Neural progenitor cell (in vitro differentiated cells): ENCODE measurements at regions not wholly inside any gene's neighbourhood (a gene's known extent, or its start where the extent isn't known, plus 50 kb on each side); places are given as distances from the start of the nearest gene placed in this dataset.

Experiments
- DNase-seq: peaks from one replicate; pipeline ENCODE4 v3.0.0-alpha.2; 2016; ENCODE audit warnings: low spot score
- H2AFZ ChIP-seq: fragments of 200-600 bp; sonication (generic); replicated peaks from 2 replicates; pipeline ENCODE4 v1.6.1; 2016; ENCODE audit warnings: antibody characterized with exemption
- H3F3A ChIP-seq: fragments of 200-600 bp; sonication (generic); 2 replicates; pipeline ENCODE4 v1.6.1; 2016; ENCODE audit warnings: antibody characterized with exemption, low read depth
- H3K27ac ChIP-seq: fragments of 200-600 bp; sonication (generic); 2 replicates; pipeline ENCODE4 v1.5.1; 2016; ENCODE audit warnings: mild to moderate bottlenecking
- H3K27me3 ChIP-seq: fragments of 200-600 bp; sonication (generic); 2 replicates; pipeline ENCODE4 v1.6.1; 2016; ENCODE audit warnings: mild to moderate bottlenecking, moderate library complexity
- H3K36me3 ChIP-seq: fragments of 200-600 bp; sonication (generic); 2 replicates; pipeline ENCODE4 v1.5.1; 2016
- H3K4me1 ChIP-seq: fragments of 200-600 bp; sonication (generic); 2 replicates; pipeline ENCODE4 v1.6.1; 2016; ENCODE audit warnings: mixed run types
- H3K4me2 ChIP-seq: fragments of 200-600 bp; sonication (generic); 2 replicates; pipeline ENCODE4 v1.6.1; 2016
- H3K4me3 ChIP-seq: fragments of 200-600 bp; sonication (generic); 2 replicates; pipeline ENCODE4 v1.5.1; 2016
- H3K79me2 ChIP-seq: fragments of 200-600 bp; sonication (generic); 2 replicates; pipeline ENCODE4 v1.6.1; 2016; ENCODE audit warnings: low read depth
- H3K9ac ChIP-seq: fragments of 200-600 bp; sonication (generic); 2 replicates; pipeline ENCODE4 v1.6.1; 2016
- H3K9me3 ChIP-seq: fragments of 200-600 bp; sonication (generic); 2 replicates; pipeline ENCODE4 v1.5.1; 2016; ENCODE audit warnings: low read depth
- H4K20me1 ChIP-seq: fragments of 200-600 bp; sonication (generic); 2 replicates; pipeline ENCODE4 v1.6.1; 2016; ENCODE audit warnings: low read depth
- H3K27ac Mint-ChIP-seq: 3 replicates; pipeline ENCODE4 v1.8.0; 2021; ENCODE audit warnings: mixed read lengths
- H3K27me3 Mint-ChIP-seq: 2 replicates; pipeline ENCODE4 v1.8.0; 2022; ENCODE audit warnings: low read depth, mild to moderate bottlenecking, inconsistent platforms, moderate library complexity, mixed read lengths; ENCODE audit not compliant: insufficient read depth
- H3K36me3 Mint-ChIP-seq: 3 replicates; pipeline ENCODE4 v1.8.0; 2021; ENCODE audit warnings: mixed read lengths
- H3K4me1 Mint-ChIP-seq: 3 replicates; pipeline ENCODE4 v1.8.0; 2021; ENCODE audit warnings: mixed read lengths
- H3K4me3 Mint-ChIP-seq: 3 replicates; pipeline ENCODE4 v1.8.0; 2021; ENCODE audit warnings: mild to moderate bottlenecking, moderate library complexity, mixed read lengths
- H3K9me3 Mint-ChIP-seq: 3 replicates; pipeline ENCODE4 v1.8.0; 2020; ENCODE audit warnings: mixed read lengths
- CTCF ChIP-seq: fragments of 200-600 bp; sonication (generic); IDR thresholded peaks from 2 replicates; pipeline ENCODE4 v1.5.1; 2017; ENCODE audit warnings: antibody characterized with exemption, mild to moderate bottlenecking
- EZH2 ChIP-seq: fragments of 200-600 bp; sonication (generic); IDR thresholded peaks from 2 replicates; pipeline ENCODE4 v1.6.1; 2017; ENCODE audit warnings: antibody characterized with exemption, mild to moderate bottlenecking, moderate library complexity
- EZH2phosphoT487 ChIP-seq: fragments of 200-600 bp; sonication (generic); IDR thresholded peaks from 2 replicates; pipeline ENCODE4 v1.6.1; 2017; ENCODE audit warnings: antibody characterized with exemption

GRCh38 chr17:77677630-77678029 lies 280.9 kb upstream of the TNRC6C start:
- Histone ChIP-seq H3K9ac (no peak overlapping the region), H3K4me2 (no peak overlapping the region), H3F3A (peaks cover 4% of the 10 kb centered on the region), H3K27me3 (no peaks in the 10 kb centered on the region), H4K20me1 (no peaks in the 10 kb centered on the region), H3K4me3 (no peak overlapping the region), H3K36me3 (no peaks in the 10 kb centered on the region), H3K27ac (no peak overlapping the region), H3K9me3 (no peaks in the 10 kb centered on the region), H2AFZ (no peak overlapping the region), H3K79me2 (no peaks in the 10 kb centered on the region), H3K4me1 (peaks cover 22% of the 10 kb centered on the region)
- peaks cover 18% of the 10 kb centered on the region for H3K27me3 Mint-ChIP-seq
- H3K4me1 Mint-ChIP-seq: peaks cover 25% of the 10 kb centered on the region
- H3K9me3 Mint-ChIP-seq: peaks cover 2% of the 10 kb centered on the region
- no peaks in the 10 kb centered on the region for H3K36me3 Mint-ChIP-seq
- peak overlapping the region; percentile 17 for H3K27ac Mint-ChIP-seq
- no peak for TF ChIP-seq EZH2phosphoT487
- no peak for TF ChIP-seq CTCF
- TF ChIP-seq EZH2: no peak
- no peak for DNase-seq
- no peak overlapping the region for H3K4me3 Mint-ChIP-seq

- H3K9ac ChIP-seq: no peak overlapping the region
- H3K4me3 ChIP-seq: no peak overlapping the region
- H2AFZ ChIP-seq: no peak overlapping the region
- no peaks in the 10 kb centered on the region for H4K20me1 ChIP-seq
- no peaks in the 10 kb centered on the region for H3K79me2 ChIP-seq
- Mint-ChIP-seq H3K27ac (no peak overlapping the region), H3K9me3 (no peaks in the 10 kb centered on the region), H3K4me1 (peaks cover 25% of the 10 kb centered on the region), H3K4me3 (no peak overlapping the region), H3K36me3 (no peaks in the 10 kb centered on the region), H3K27me3 (peaks cover 7% of the 10 kb centered on the region)
- H3K27me3 ChIP-seq: no peaks in the 10 kb centered on the region
- H3F3A ChIP-seq: peaks cover 4% of the 10 kb centered on the region
- no peak overlapping the region for H3K27ac ChIP-seq
- DNase-seq: no peak
- H3K36me3 ChIP-seq: no peaks in the 10 kb centered on the region
- TF ChIP-seq EZH2phosphoT487 (no peak), CTCF (no peak), EZH2 (no peak)
- H3K9me3 ChIP-seq: no peaks in the 10 kb centered on the region
- H3K4me2 ChIP-seq: no peak overlapping the region
- H3K4me1 ChIP-seq: peaks cover 22% of the 10 kb centered on the region
Observed at GRCh38 chr17:77679589-77679988, 278.9 kb upstream of the TNRC6C start.

- H4K20me1 ChIP-seq: no peaks in the 10 kb centered on the region
- no peaks in the 10 kb centered on the region for H3F3A ChIP-seq
- TF ChIP-seq EZH2phosphoT487 (no peak), EZH2 (no peak), CTCF (no peak)
- H3K36me3 ChIP-seq: no peaks in the 10 kb centered on the region
- Mint-ChIP-seq H3K4me1 (peaks cover 11% of the 10 kb centered on the region), H3K27ac (no peak overlapping the region), H3K36me3 (no peaks in the 10 kb centered on the region), H3K9me3 (no peaks in the 10 kb centered on the region), H3K4me3 (no peak overlapping the region), H3K27me3 (peaks cover 8% of the 10 kb centered on the region)
- H3K4me1 ChIP-seq: peaks cover 12% of the 10 kb centered on the region
- no peak overlapping the region for H3K4me2 ChIP-seq
- DNase-seq: no peak
- H2AFZ ChIP-seq: no peak overlapping the region
- H3K27ac ChIP-seq: no peak overlapping the region
- no peaks in the 10 kb centered on the region for H3K79me2 ChIP-seq
- H3K4me3 ChIP-seq: no peak overlapping the region
- no peaks in the 10 kb centered on the region for H3K9me3 ChIP-seq
- no peak overlapping the region for H3K9ac ChIP-seq
- no peaks in the 10 kb centered on the region for H3K27me3 ChIP-seq
Observed at GRCh38 chr17:77681861-77682260, 276.6 kb upstream of the TNRC6C start.
